GM18519 (cell line): ENCODE measurements at regions not wholly inside any gene's neighbourhood (a gene's known extent, or its start where the extent isn't known, plus 50 kb on each side); places are given as distances from the start of the nearest gene placed in this dataset.
"Not testable (repeated sequence)": the region's sequence is repeated elsewhere in the genome, so short reads cannot be mapped to it uniquely, and the experiment has no call there.

Source experiments
- ATAC-seq: cut with Tn5 transposase; IDR thresholded peaks from one replicate; pipeline ENCODE4 v1.9.1; 2021; ENCODE audit warnings: mild to moderate bottlenecking, moderate library complexity; ENCODE audit not compliant: unreplicated experiment, low FRiP score

DNA sequence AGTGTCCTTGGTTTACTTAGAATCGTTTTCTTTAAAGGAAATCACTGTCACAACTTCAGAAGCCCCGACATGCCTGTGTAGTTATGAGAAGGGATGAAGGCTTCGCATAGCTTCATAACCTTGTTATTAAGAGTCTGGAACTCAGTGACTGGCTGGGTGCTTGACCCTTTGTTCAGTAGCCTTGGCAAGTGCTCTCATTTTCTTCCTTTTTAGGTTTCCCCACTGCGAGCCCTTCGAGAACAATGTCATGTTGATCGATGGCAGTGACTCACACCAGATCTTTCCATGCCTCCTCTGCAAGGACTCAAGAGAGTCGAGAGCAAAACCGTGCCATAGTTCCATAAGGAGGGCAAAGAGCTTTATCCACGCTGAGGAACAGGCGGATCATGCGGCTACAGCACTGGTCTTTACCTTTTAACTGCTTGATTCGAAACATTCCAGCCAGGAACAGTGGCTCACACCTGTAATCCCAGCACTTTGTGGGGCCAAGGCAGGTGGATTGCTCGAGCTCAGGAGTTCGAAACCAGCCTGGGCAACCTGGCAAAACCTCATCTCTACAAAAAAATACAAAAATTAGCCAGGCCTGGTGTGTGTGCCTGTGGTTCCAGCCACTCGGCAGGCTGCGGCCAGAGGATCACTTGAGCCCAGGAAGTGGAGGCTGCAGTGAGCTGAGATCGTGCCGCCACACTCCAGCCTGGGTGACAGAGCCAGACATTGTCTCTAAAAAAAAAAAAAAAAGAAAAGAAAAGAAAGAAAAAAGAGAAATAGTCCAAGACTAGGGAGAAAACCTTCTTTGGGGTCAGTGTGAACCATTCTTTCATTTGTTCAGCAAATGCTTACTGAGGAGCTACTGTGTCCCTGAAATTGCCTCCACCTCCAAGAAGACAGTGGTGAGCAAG, 95.4 kb upstream of the ERRFI1 start:
- no peak for ATAC-seq

DNA sequence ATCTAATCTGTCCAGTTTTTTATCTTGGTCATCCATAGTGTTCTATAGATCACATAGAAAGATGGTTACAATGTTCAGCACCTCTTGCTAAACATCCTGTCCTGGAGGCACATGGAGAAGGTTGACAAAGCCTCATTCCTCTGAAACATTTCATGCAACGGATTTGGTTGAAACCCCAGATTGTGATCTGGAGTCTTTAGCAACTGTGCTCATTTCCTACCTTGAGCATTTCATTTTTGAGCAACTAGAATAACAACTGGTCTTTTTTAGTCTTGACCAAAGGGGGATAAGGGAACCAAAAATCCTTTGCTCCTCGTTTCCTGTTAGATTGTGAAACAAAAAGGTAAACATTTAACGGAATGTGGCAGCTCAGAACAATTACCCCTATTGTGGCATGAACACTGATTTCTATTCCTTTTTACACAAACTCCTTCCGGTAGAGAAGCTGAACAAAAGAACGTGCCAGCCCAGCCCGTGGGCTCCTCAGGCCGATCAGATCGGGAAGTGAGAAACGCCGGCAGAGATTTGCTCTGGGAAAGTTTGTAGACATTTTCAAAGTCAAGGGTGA, 94.7 kb upstream of the ERRFI1 start:
- no peak for ATAC-seq

DNA sequence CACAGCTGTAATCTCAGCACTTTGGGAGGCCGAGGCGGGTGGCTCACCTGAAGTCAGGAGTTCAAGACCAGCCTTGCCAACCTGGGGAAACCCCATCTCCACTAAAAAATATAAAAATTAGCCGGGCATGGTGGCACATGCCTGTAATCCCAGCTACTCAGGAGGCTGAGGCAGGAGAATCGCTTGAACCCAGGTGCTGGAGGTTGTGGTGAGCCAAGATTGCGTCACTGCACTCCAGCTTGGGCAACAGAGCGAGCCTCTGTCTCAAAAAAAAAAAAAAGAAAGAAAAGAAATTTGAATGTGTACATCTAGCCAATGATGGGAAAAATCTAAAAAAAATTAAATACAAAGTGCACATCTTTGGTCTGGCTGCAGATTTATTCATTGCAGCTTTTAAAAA, 92.6 kb upstream of the ERRFI1 start:
- not testable (repeated sequence) for ATAC-seq

DNA sequence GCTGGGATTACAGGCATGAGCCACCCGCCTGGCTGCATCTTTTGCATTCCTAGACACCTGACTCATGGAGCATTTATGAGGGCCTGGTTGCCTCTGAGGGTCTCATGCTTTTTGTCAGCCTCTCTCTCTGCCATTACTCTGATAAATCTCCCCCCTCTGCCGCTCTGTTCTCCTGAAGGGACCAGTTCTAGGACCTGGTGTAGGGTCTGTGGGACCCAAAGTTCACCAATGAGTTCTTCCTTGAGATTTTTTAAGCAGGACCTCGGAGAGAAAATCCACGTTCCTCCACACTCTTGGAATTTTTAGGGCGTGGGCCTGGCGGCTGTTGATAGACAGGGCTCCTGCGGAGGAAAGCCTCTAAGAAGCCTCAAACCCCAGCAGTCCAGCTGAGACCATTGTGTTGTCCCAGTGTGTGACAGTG, 91.9 kb upstream of the ERRFI1 start:
- ATAC-seq = no peak

DNA sequence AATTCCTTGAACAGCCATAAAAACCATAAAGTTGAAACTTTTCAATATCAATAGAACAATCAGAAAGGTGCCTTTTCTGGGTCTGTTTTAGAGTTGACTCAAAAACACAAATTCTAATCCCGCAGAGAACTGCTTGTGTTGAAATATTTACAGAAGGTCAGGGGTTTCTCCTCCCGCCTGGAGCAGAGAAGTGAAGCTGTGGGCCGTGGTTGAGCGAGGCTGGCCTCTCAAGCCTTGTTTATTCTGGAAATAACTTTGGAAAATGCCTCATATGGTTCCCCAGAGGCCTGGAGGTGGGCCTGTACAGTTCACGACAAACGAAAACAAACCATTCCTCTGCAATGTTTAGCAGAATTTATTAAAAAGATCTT, 90.8 kb upstream of the ERRFI1 start:
- ATAC-seq = no peak

DNA sequence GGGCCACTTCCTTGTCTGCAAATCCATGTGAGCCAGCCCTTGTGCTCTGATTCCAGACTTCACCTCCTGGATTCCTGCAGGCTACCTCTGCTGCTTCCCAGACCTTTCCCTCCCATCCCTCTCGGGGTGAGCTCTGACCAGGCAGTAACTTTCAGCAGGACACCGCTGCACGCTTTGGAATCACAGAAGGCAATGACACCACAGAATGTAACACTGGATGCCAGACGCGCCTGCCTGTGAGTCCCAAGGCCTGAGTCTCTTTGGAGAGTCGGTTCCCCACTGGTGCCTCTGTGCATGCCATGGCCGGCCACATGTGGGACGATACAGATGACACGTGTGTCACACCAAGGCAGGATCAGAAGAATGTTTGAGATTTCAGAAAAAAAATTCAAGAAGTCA, 89.7 kb upstream of the ERRFI1 start:
- ATAC-seq = no peak

DNA sequence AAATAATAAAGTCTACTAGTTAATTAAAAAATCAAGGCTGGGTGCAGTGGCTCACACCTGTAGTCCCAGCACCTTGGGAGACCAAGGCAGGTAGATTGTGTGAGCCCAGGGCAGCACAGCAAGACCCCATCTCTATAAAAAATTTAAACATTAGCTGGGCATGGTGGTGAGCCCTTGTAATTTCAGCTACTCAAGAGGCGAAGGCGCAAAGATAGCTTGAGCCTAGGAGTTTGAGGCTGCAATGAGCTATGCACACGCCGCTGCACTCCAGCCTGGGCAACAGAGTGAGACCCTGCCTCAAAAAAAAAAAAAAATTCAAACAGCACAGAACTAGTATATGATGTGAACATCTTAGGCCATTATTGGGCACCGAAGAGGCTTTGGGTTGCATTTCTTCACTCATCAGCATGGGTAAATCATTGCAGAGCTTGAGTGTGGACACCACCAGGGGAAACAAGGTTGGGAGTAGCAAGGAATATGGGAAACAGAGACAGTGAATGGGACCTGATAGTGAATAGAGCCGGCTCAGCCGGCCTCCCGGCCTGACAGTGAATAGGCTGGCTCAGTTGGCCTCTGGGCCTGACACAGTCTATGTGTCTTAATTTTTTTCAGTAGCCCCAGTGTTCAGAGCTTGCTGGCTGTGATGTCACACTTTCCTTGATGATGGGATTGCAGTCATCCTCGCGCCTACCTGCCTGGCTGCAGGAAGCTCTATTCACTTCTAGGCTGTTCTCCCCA, 89.1 kb upstream of the ERRFI1 start:
- no peak for ATAC-seq

DNA sequence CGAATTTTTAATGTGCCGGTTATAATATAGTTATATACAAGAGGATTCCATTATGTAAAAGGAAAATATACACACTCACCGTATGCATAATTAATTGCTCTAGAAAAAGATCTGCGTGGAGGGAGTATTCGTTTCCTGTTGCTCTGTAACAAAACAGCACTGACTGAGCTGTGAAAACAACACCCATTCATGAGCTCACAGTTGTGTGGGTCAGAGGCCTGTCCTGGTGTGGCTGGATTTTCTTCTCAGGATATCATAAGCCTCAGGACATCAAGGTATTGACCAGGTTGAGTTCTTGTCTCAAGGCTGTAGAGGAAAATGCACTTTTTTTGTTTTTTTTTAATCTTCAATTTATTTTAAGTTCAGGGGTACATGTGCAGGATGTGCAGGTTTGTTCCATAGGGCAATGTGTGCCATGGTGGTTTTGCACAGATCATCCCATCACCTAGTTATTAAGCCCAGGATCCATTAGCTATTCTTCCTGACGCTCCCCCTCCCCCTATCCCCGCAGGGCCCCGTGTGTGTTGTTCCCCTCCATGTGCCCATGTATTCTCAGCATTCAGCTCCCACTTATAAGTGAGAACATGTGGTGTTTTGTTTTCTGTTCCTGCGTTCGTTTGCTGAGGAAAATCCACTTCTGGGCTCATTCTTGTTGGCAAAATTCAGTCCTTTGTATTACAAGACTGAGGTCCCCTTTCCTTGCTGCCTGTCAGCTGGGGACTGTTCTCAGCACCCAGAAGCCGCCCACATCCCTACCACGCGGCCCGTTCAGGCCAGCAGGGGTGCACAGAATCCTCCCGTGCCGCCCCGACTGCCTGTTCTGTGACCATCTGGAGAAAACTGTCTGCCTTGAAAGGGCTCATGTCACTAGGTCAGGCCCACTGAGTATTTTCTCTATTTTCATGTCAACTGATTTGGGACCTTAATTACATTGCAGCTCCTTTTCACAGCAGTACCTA, 87.4 kb upstream of the ERRFI1 start:
- no peak for ATAC-seq

DNA sequence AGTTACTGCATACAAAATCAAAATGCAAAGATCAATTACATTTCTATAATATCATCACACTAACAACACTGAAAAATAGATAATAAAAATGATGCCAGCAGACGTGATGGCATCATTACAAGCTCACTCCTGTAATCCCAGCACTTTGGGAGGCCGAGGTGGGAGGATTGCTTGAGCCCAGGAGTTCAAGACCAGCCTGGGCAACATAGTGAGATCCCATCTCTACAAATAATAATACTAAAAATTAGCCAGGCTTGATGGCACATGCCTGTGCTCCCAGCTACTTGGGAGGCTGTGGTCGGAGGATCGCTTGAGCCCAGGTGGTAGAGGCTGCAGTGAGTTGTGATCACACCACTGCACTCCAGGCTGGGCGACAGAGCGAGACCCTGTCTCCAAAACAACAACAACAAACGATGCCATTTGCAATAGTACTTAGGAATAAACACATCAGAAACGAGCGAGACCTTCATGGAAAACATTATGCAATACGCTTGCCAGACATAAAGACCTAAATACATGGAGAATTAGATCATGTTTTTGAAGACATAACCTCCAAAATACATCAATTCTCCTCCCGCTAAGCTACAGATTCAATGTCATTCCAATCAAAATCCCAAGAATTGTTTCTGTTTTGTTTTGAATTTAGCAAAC, 86.6 kb upstream of the ERRFI1 start:
- ATAC-seq = no peak

DNA sequence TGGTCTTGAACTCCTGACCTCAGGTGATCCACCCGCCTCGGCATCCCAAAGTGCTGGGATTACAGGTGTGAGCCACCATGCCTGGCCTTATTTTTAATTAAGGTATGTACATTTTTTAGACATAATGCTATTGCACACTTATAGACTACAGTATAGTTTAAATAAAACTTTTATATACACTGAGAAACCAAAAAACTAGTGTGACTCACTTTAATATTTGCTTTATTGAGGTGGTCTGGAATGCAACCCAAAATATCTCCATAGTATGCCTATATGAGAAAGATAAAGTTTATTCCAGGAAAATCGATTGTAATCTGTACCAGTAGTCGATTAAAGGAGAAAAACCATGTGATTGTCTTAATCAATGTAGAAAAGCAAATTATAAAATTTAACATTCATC, 85.5 kb upstream of the ERRFI1 start:
- no peak for ATAC-seq

DNA sequence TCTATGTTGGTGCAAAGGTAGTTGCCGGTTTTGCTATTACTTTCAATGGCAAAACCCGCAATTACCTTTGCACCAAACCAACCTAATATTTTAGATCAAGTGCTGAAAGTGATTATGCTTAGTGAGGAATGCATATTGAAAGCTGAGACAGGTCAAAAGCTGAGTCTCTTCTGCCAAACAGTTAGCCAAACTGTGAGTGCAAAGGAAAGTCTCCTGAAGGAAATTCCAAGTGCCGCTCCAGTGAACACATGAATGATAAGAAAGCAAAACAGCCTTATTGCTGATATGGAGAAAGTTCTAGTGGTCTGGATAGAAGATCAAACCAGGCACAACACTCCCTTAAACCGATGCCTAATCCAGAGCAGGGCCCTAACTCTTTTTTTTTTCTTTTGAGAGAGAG, 83.1 kb upstream of the ERRFI1 start:
- ATAC-seq = no peak

DNA sequence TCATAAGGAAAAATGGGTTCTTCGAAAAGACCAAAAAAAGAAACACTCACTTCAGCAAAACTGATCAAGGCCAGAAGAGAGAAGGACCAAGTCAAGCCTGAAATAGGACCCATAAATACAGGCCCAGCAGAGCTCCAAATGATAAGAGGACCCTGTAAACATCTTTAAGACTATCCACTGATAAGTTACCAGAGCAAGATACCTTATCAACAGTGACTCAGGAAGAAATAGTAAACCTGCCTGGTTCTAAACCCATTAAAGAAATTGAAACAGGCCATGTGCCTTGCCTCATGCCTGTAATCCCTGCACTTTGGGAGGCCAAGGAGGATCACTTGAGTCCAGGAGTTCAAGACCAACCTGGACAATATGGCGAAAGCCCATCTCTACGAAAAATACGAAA, 81.8 kb upstream of the ERRFI1 start:
- ATAC-seq = no peak

DNA sequence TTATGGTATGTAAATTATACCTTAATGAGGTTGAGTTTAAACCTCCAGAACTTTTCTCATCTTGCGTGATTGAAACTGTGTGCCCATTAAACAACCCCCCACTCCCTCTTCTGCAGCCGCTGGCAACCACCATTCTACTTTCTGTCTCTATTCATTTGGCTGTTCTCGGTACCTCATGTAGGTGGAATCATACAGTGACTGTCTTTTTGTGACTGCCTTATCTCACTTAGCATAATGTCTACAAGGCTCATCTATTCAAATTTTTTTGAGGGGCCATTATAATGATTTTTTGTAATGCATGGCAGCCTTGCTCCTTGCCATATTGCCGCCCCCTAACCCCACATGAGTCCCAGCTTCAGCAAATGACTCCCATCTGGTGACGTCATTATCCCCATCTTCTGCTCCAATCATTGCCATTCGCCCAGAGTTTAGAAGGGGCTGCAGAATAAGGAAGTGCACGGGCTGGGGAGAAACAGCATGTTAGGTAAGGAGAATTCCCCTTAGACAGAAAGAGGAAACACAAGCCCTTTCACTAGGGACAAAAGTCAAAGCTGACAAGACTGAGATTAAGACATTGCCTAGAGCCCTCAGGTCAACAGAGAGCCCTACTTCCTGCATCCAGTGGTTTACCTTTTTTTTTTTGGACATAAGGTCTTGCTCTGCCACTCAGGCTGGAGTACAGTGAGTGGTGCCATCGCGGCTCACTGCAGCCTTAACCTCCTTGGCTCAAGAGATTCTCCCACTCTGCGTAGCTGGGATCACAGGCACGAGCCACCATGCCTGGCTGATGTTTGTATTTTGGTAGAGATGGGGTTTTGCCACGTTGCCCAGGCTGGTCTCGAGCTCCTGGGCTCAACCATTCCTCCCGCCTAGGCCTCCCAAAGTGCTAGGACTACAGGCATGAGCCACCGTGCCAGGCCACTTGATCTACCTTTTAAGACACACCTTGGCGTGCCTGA, 78.4 kb upstream of the ERRFI1 start:
- ATAC-seq = no peak

DNA sequence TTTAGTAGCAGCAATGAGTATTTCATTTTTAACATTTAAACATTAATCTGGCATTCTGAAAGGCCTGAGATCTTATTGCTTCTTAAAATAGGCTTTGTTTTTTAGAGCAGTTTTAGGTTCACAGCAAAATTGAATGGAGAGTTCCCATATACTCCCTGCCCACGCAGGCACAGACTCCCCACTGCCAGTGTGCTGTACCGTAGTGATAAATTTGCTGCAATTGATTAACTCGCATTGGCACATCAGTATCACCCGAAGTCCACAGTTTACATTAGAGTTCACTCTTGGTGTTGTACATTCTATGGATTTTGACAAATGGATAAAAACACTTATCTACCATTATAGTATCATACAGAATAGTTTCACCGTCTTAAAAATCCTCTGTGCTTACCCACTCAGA, 71.8 kb upstream of the ERRFI1 start:
- no peak for ATAC-seq

DNA sequence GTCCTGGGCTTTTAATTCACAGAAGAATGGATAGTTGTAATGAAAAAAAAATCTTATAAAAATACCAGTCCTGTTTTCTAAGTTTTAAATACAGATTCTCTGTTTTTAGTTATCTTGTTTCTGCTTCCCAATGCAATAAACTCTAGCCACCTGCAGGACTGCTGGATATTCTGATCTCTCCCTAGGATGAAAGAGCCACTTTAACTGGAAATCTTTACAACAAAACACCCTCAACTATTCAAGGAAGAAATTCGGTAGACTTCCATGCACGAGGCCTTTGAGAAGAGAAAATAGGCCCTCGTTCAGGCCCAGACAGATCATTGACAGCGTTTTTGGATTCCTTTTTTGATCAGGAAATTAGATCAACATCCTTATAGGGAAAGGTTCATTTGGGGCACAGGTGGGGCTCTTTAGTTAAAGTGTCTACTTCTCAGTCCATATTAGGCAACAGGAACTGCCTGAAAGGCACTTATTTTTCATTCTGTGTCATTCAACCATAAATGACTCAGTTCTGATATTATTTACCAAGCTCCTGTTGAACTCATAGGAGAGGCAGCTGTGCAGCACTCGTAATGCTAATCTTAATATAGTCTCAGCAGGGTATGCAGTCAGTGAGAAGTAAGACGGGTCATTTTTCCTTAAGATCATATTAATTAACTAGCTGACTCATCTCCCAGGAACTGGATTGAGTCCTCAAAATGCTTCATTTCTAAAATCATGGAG, 71.1 kb upstream of the ERRFI1 start:
- ATAC-seq = peak; percentile 87

DNA sequence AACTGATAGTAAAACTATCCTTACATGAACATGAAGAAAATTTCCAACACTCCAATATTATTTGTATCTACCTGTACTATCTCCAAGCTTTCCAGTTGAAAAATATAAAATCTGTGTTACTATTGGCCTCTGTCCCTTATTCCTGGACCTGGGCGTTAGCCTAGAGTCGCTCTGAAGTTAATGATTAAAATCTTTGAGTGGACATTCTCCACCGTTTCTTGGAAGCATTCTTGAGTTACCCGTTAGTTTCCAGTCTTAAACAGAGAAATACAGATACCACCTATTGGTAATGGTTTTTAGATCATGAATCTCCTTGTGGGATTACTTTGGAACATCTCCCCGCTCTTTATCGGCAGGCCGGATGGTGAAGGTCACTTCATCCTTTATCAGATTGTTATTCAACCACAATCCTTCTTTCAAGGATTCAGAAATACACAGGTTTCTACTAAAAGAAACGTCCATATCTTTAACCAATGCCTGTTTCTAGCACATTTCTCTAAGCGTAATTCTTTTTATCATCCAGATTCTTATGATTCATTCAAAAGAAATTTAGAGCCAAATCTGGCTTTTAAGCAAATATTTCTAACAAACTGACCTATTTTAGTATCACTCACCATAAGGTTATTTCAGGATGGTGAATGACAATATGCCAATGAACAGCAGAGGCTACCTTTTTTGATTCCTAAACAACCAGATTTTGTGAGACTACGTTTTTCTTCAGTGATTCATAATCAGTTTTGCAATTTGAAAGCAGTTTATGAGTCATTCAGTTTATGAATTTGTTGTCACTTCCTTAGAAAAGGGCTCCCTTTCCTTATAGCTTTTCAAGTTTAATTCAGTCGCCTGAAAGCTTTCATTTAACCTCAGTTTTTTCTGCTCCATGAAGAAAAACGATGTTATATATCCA, 70.2 kb upstream of the ERRFI1 start:
- ATAC-seq = no peak

DNA sequence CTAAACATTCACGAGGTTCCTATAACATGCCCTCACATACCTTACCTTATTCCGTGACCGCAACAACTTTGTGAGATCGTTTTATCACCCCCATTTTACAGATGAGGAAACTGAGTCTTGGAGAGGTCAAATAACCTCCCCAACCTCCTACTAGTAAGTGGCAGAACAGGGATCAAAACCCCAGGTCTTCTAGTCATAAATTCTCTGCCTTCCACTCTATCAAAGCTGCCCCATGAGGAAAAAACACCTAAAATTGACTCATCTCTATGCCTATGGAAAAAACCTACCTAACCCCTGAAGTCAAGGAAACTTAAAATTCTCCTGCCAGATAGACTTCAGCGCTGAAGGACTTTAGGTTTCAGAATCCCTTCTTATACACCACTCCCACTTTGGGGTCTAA, 69.5 kb upstream of the ERRFI1 start:
- no peak for ATAC-seq
